ENCODE measurements at regions not wholly inside any gene's neighbourhood (a gene's known extent, or its start where the extent isn't known, plus 50 kb on each side); places are given as distances from the start of the nearest gene placed in this dataset.

DNA sequence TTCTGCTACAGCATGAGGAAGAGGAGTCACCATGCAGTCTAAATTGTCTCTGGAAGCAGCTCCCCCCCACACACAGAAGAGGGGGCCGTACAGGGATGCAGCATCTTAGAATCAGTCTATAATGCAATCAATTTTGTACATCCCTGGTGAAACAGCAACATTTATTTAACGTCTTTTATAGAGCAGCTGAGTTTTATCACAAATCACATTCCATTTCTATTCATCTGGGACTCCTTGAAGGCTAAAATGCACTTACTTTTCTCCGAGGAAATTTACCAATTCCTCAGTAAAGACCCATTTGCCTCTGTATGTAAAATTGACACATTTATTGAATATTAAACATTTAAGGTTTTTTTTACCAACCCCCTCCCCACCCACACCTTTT, 193.9 kb downstream of the PHETA1 start:
- no peak overlapping the region for H3K27ac ChIP-seq
- no peak overlapping the region for H2AFZ ChIP-seq
- TF ChIP-seq, protein P1, sequence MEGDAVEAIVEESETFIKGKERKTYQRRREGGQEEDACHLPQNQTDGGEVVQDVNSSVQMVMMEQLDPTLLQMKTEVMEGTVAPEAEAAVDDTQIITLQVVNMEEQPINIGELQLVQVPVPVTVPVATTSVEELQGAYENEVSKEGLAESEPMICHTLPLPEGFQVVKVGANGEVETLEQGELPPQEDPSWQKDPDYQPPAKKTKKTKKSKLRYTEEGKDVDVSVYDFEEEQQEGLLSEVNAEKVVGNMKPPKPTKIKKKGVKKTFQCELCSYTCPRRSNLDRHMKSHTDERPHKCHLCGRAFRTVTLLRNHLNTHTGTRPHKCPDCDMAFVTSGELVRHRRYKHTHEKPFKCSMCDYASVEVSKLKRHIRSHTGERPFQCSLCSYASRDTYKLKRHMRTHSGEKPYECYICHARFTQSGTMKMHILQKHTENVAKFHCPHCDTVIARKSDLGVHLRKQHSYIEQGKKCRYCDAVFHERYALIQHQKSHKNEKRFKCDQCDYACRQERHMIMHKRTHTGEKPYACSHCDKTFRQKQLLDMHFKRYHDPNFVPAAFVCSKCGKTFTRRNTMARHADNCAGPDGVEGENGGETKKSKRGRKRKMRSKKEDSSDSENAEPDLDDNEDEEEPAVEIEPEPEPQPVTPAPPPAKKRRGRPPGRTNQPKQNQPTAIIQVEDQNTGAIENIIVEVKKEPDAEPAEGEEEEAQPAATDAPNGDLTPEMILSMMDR (IDR thresholded peaks at IDR 0.05; ENCODE audit: poor library complexity): no peak
- TF ChIP-seq EZH2 (IDR thresholded peaks at IDR 0.05; ENCODE audit: borderline replicate concordance) (no peak), EZH2phosphoT487 (IDR thresholded peaks at IDR 0.05; ENCODE audit: low read depth, severe bottlenecking, unreplicated experiment) (no peak)
- no peaks in the 10 kb centered on the region for H3K27me3 ChIP-seq
- H3K4me3 ChIP-seq: no peak overlapping the region
- H3K4me2 ChIP-seq: no peak overlapping the region
- peaks cover 12% of the 10 kb centered on the region for H3K4me1 ChIP-seq (ENCODE audit: insufficient read depth)
- H4K20me1 ChIP-seq (ENCODE audit: insufficient read depth, poor library complexity, severe bottlenecking): no peaks in the 10 kb centered on the region
- no peak for DNase-seq (ENCODE audit: low spot score)
- no peaks in the 10 kb centered on the region for H3K9me2 ChIP-seq (replicated peaks; ENCODE audit: insufficient read depth)
- H3K79me2 ChIP-seq: no peaks in the 10 kb centered on the region
- no peaks in the 10 kb centered on the region for H3K9me3 ChIP-seq (ENCODE audit: low read depth)
- H3K36me3 ChIP-seq (replicated peaks; ENCODE audit: insufficient read depth, low read depth): no peaks in the 10 kb centered on the region
- WGBS (ENCODE audit: low lambda C conversion rate, missing lambda C conversion rate): 50% methylated on average over 3 of the region's 3 CpGs

DNA sequence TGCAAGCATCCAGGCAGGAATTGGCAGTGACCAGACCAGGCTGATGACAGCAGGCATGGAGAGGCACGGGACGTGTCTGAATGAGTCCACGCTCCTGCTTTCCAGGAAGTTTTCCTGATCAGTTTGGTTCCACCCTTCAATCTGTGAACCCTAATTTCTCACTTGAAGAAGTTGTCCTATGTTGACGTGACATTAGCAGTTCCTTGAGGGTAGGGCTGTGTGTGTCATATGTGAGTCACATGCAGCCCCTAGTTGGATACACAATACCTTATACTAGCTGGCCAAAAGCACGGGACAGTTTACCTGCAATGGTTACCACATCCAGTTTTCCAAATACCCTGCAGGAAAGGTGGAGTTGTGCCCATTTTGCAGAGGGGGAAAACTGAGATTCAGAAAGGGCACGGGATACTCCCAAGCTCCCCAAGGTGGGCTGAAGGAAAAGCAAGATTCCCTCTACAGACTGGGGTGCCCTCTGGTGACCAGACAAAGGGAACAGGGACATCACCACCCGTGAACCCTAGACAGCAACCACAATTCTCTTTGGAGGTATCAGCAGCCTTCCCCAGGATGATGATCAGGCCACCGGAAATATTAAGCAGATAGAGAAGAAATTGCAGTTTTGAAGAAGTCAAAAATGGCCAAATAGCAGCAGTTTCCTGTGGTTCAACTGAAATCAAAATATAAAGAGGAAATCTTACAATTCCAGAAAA, 194.5 kb downstream of the PHETA1 start:
- no peaks in the 10 kb centered on the region for H3K9me2 ChIP-seq (replicated peaks; ENCODE audit: insufficient read depth)
- H3K27me3 ChIP-seq: no peaks in the 10 kb centered on the region
- 82% methylated on average over 8 of the region's 8 CpGs for WGBS (ENCODE audit: low lambda C conversion rate, missing lambda C conversion rate)
- DNase-seq (ENCODE audit: low spot score): no peak
- H3K27ac ChIP-seq: no peak overlapping the region
- H3K4me2 ChIP-seq: no peak overlapping the region
- H3K4me3 ChIP-seq: no peak overlapping the region
- TF ChIP-seq EZH2phosphoT487 (IDR thresholded peaks at IDR 0.05; ENCODE audit: low read depth, severe bottlenecking, unreplicated experiment): no peak
- TF ChIP-seq EZH2 (IDR thresholded peaks at IDR 0.05; ENCODE audit: borderline replicate concordance): no peak
- TF ChIP-seq, protein P1 (IDR thresholded peaks at IDR 0.05; ENCODE audit: poor library complexity): no peak
- no peak overlapping the region for H2AFZ ChIP-seq
- H3K9me3 ChIP-seq (ENCODE audit: low read depth): no peaks in the 10 kb centered on the region
- peaks cover 9% of the 10 kb centered on the region for H3K4me1 ChIP-seq (ENCODE audit: insufficient read depth)
- H4K20me1 ChIP-seq (ENCODE audit: insufficient read depth, poor library complexity, severe bottlenecking): no peaks in the 10 kb centered on the region
- H3K79me2 ChIP-seq: no peaks in the 10 kb centered on the region
- no peaks in the 10 kb centered on the region for H3K36me3 ChIP-seq (replicated peaks; ENCODE audit: insufficient read depth, low read depth)

DNA sequence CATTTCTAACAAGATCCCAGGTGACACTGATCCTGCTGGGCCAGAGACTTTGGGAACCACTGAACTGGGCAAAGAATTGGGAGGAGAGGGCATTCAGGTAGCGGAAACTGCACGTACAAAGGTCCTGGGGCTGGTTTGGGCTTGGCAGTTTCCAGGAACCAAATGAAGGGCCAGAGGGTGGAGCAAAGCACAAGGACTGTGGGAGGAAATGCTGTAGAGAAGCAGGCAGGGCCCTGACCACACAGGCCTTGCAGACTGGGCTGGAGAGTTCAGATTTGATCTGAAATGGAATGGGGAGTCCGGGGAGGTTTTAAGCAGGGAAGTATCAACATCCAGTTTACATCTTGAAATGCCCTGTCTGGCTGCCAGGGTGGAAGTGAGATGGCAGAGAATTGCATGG, 195.1 kb downstream of the PHETA1 start:
- Histone ChIP-seq H3K4me2 (no peak overlapping the region), H3K9me3 (ENCODE audit: low read depth) (no peaks in the 10 kb centered on the region), H3K36me3 (replicated peaks; ENCODE audit: insufficient read depth, low read depth) (no peaks in the 10 kb centered on the region), H3K27me3 (no peaks in the 10 kb centered on the region), H3K27ac (no peak overlapping the region), H3K9me2 (replicated peaks; ENCODE audit: insufficient read depth) (no peaks in the 10 kb centered on the region), H3K4me3 (no peak overlapping the region), H4K20me1 (ENCODE audit: insufficient read depth, poor library complexity, severe bottlenecking) (no peaks in the 10 kb centered on the region), H3K79me2 (no peaks in the 10 kb centered on the region), H2AFZ (no peak overlapping the region), H3K4me1 (ENCODE audit: insufficient read depth) (peaks cover 9% of the 10 kb centered on the region)
- 94% methylated on average over 3 of the region's 3 CpGs for WGBS (ENCODE audit: low lambda C conversion rate, missing lambda C conversion rate)
- TF ChIP-seq, protein P1 (IDR thresholded peaks at IDR 0.05; ENCODE audit: poor library complexity): no peak
- TF ChIP-seq EZH2phosphoT487 (IDR thresholded peaks at IDR 0.05; ENCODE audit: low read depth, severe bottlenecking, unreplicated experiment) (no peak), EZH2 (IDR thresholded peaks at IDR 0.05; ENCODE audit: borderline replicate concordance) (no peak)
- DNase-seq (ENCODE audit: low spot score): no peak

All from hepatocyte (in vitro differentiated cells).